Neural cell (in vitro differentiated cells): ENCODE measurements at regions not wholly inside any gene's neighbourhood (a gene's known extent, or its start where the extent isn't known, plus 50 kb on each side); places are given as distances from the start of the nearest gene placed in this dataset.

Source experiments
- EZH2 ChIP-seq: fragments of 200-600, 300-800 bp; shearing (Covaris generic), sonication (generic); IDR thresholded peaks from 2 replicates; pipeline ENCODE4 v1.6.1; 2014; ENCODE audit warnings: antibody characterized with exemption, low read length, borderline replicate concordance, mild to moderate bottlenecking; ENCODE audit not compliant: insufficient read depth, poor library complexity, severe bottlenecking
- POLR2AphosphoS5 ChIP-seq: IDR thresholded peaks from 2 replicates; pipeline ENCODE4 v1.6.1; 2012
- RAD21 ChIP-seq: fragments of 450-650 bp; conservative IDR thresholded peaks from 2 replicates; pipeline ENCODE4 v1.6.1; 2014; ENCODE audit warnings: antibody characterized with exemption, mild to moderate bottlenecking, moderate library complexity
- TAF1 ChIP-seq: IDR thresholded peaks from 2 replicates; pipeline ENCODE4 v1.6.1; 2012; ENCODE audit warnings: low read depth
- TF ChIP-seq, protein P1 (sequence below): fragments of 450-650 bp; IDR thresholded peaks from 2 replicates; pipeline ENCODE4 v1.5.1; 2014; ENCODE audit warnings: antibody characterized with exemption, mild to moderate bottlenecking, moderate library complexity; ENCODE audit not compliant: poor library complexity, severe bottlenecking

DNA sequence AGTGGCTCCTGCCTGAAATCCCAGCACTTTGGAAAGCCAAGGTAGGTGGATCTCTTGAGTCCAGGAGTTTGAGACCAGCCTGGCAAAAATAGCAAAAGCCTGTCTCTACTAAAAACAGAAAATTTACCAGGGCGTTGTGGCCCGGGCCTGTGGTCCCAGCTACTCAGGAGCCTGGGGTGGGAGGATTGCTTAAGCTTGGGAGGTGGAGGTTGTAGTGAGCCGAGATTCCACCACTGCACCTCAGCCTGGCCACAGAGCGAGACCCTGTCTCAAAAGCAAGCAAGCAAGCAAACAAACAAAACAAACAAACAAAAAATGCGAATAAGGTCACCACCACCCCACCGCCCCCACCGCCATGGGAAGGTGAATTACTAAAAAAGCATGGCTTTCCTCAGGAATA, 238.7 kb downstream of the ATXN7L3B start:
- TF ChIP-seq, protein P1, sequence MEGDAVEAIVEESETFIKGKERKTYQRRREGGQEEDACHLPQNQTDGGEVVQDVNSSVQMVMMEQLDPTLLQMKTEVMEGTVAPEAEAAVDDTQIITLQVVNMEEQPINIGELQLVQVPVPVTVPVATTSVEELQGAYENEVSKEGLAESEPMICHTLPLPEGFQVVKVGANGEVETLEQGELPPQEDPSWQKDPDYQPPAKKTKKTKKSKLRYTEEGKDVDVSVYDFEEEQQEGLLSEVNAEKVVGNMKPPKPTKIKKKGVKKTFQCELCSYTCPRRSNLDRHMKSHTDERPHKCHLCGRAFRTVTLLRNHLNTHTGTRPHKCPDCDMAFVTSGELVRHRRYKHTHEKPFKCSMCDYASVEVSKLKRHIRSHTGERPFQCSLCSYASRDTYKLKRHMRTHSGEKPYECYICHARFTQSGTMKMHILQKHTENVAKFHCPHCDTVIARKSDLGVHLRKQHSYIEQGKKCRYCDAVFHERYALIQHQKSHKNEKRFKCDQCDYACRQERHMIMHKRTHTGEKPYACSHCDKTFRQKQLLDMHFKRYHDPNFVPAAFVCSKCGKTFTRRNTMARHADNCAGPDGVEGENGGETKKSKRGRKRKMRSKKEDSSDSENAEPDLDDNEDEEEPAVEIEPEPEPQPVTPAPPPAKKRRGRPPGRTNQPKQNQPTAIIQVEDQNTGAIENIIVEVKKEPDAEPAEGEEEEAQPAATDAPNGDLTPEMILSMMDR, result no peak
- TF ChIP-seq POLR2AphosphoS5, result no peak
- TF ChIP-seq EZH2, result no peak
- TF ChIP-seq RAD21, result no peak
- no peak for TF ChIP-seq TAF1
